ENCODE measurements at regions not wholly inside any gene's neighbourhood (a gene's known extent, or its start where the extent isn't known, plus 50 kb on each side); places are given as distances from the start of the nearest gene placed in this dataset.

GRCh38 chr6:165159460-165159859 is 149.9 kb downstream of the C6orf118 start:
- TF ChIP-seq CTCF (IDR thresholded peaks at IDR 0.05) = no peak
- TF ChIP-seq POLR2A (IDR thresholded peaks at IDR 0.05) = no peak
- TF ChIP-seq POLR2AphosphoS5 (IDR thresholded peaks at IDR 0.05) = no peak
